ENCODE measurements at regions not wholly inside any gene's neighbourhood (a gene's known extent, or its start where the extent isn't known, plus 50 kb on each side); places are given as distances from the start of the nearest gene placed in this dataset.
A peak's percentile ranks its signal among the peaks of the same experiment; 100 is the strongest.

DNA sequence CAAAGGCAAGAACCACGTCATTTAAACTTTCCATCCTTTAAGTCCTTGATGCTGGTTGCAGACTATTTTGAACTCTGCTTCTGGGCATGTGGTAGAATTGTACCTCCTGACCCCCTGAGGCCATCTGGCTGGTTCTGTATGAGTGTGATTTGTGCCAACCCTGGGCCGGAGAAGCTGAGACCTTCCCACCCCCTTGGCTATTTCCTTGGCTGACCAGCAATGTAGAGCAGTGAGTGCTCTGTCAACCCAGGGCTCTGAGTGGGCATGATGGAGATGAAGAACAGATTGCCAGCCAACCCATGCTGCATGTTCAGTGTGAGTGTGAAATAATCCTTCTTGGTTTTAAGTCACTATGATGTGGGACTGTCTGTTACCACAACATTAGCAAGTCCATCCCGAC is 82.1 kb upstream of the RASGRP1 start:
- no peak for DNase-seq (ENCODE audit: extremely low read depth, low read depth)
- TF ChIP-seq, protein P1, sequence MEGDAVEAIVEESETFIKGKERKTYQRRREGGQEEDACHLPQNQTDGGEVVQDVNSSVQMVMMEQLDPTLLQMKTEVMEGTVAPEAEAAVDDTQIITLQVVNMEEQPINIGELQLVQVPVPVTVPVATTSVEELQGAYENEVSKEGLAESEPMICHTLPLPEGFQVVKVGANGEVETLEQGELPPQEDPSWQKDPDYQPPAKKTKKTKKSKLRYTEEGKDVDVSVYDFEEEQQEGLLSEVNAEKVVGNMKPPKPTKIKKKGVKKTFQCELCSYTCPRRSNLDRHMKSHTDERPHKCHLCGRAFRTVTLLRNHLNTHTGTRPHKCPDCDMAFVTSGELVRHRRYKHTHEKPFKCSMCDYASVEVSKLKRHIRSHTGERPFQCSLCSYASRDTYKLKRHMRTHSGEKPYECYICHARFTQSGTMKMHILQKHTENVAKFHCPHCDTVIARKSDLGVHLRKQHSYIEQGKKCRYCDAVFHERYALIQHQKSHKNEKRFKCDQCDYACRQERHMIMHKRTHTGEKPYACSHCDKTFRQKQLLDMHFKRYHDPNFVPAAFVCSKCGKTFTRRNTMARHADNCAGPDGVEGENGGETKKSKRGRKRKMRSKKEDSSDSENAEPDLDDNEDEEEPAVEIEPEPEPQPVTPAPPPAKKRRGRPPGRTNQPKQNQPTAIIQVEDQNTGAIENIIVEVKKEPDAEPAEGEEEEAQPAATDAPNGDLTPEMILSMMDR (IDR thresholded peaks at IDR 0.05; ENCODE audit: low read depth, low read length, missing control alignments): no peak

DNA sequence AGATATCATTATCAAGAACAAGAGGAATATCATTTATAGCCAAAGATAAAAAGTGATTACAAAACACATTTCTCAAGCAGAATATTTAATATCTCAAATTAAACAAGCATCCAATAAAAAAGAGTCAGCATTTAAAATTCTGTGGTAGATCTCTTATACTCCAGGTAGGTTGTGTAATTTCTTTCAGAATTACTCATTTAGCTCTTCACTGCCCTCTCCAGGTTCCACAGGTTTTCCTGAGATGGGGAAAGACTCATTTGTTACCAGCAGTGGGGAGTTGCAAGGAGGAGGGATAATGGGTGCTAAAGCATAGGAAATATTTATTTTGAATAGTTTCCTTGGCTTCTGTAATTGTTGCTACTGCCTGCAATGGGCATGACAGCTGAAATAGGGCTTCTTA is 83.1 kb upstream of the RASGRP1 start:
- no peak for DNase-seq (ENCODE audit: extremely low read depth, low read depth)
- no peak overlapping the region for H3K4me3 ChIP-seq (replicated peaks; ENCODE audit: low read depth, low read length)
- TF ChIP-seq, protein P1 (IDR thresholded peaks at IDR 0.05; ENCODE audit: low read depth, low read length, missing control alignments): peak; percentile 28

More for the DNA sequence above, 82.1 kb upstream of the RASGRP1 start:
- H3K4me3 ChIP-seq (replicated peaks; ENCODE audit: low read depth, low read length): no peak overlapping the region

DNA sequence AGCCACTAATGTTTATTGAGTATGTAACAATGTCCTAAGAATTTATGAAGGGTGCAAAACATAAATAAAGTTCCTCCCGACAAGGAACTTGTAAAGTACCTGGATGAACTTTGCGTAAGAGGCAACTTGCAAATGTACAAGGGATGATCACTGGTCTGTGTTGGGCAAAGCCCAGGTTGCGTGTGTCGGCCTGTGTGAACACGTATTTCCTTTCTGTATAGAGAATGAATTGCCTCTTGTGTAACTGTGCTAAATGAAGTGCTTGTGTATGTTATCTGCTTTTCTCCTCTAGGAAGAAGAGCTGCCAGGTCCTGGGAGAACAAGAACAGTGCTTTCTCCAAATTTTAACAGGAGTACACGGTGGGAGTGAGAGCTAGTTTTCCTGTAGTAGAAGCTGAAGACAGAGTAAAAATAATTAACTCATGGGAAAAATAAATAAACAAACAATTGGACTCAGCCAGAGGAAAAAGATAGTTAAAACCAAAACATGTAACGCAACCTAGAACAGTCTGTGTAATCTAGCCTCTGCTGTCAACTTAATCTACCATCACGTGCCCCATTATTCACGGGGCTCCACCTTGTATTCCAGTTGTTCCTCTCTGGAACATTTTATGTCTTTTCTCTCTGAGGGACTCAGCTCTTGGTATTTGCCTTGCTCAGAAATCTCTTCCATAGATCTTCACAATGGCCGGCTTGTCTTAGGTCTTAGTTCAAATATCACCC is 83.7 kb upstream of the RASGRP1 start:
- H3K4me3 ChIP-seq (replicated peaks; ENCODE audit: low read depth, low read length): no peak overlapping the region
- TF ChIP-seq, protein P1 (IDR thresholded peaks at IDR 0.05; ENCODE audit: low read depth, low read length, missing control alignments): no peak
- no peak for DNase-seq (ENCODE audit: extremely low read depth, low read depth)

DNA sequence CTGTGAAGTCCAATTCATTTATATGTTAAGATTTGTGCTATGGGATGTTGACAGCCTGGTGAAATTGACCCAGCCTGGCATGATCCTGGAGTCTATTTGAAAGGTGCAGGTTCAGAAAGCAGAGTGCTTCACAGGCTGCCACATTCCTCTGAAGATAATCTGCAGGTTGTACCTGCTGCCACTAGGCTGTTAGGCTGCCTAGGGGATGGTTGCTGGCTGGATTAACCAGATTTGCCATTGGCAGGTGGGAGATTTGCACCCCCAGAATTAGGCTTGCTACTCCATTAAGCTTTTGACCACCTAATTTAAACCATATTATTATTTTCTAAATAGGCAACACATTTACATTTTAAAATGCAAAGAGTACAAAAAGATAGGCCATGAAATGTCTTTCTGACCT is 85.8 kb upstream of the RASGRP1 start:
- no peak for DNase-seq (ENCODE audit: extremely low read depth, low read depth)
- no peak overlapping the region for H3K4me3 ChIP-seq (replicated peaks; ENCODE audit: low read depth, low read length)
- TF ChIP-seq, protein P1 (IDR thresholded peaks at IDR 0.05; ENCODE audit: low read depth, low read length, missing control alignments): no peak

DNA sequence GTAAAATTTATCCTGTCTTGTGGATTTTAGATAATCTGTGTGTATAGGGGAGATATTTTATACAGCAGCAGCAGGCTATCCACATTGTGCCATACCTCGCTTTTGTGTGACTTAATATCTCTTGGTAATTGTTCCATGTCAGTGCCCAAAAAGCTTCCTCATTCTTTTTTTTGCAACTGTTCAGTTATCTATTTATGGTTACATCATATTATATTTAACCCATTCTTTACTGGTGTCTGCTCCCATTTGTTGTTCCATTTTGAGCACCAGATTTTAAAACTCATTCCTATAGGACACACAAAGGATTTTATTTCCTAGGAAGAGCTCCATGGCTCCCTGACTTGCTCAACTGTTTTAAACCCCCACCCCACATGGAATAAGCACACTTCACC is 86.3 kb upstream of the RASGRP1 start:
- TF ChIP-seq, protein P1 (IDR thresholded peaks at IDR 0.05; ENCODE audit: low read depth, low read length, missing control alignments): no peak
- DNase-seq (ENCODE audit: extremely low read depth, low read depth): no peak
- H3K4me3 ChIP-seq (replicated peaks; ENCODE audit: low read depth, low read length): no peak overlapping the region

DNA sequence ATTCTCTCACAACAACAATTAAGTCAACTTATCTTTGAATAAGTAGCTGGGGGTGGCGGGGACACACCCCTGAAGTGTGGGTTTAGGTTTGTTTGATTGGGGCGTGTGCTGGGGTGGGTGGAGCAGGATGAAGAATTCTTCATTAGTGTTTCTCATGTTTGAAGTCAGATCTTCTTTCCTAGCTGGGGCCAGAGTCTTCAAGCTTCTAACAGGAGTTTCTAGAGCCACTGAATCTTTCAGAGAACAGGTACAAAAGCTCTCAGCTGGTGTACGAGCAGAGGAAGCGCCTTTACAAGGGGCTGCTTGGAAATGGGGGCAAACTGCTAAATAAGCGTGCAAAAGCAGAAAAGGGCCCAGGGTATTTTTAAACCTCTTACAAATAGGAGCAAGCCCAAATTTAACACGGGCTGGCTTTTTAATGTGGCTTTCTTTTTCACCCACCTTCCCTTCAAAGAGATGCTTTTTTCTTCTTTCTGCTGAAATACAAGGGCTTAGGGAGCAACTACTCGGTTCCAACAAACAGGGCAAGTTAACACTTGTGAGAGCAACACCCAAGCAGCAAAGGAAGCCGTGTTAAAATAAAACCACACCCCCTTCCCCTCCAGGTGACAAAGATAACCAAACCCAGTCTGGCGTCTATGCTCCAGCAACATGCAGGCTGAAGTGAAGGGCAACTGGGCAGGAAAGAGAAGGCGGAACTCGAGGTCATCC is 86.9 kb upstream of the RASGRP1 start:
- H3K4me3 ChIP-seq (replicated peaks; ENCODE audit: low read depth, low read length): no peak overlapping the region
- TF ChIP-seq, protein P1 (IDR thresholded peaks at IDR 0.05; ENCODE audit: low read depth, low read length, missing control alignments): no peak
- DNase-seq (ENCODE audit: extremely low read depth, low read depth): no peak

Data from HFF-Myc (cell line).